H1 (cell line): ENCODE measurements at regions not wholly inside any gene's neighbourhood (a gene's known extent, or its start where the extent isn't known, plus 50 kb on each side); places are given as distances from the start of the nearest gene placed in this dataset.

ENCODE experiments used
- CTCF ChIA-PET: fragments of 300-600 bp; sonication (Branson Sonifier 250); formaldehyde crosslinking; loops from one replicate; lab custom pipeline; 2021; ENCODE audit not compliant: partially characterized antibody; lab: Charles Lee
- POLR2A ChIA-PET: fragments of 300-600 bp; sonication (Branson Sonifier 250); formaldehyde crosslinking; loops from one replicate; lab custom pipeline; 2021; ENCODE audit warnings: inconsistent platforms; ENCODE audit not compliant: partially characterized antibody; lab: Charles Lee
- DNase-seq, 2 experiments: peaks; one replicate each; pipeline versions ENCODE4 v3.0.0 to v3.0.0-alpha.2; 2010 to 2022; ENCODE audit warnings: low spot score in 2 of 2, low read depth in 1 of 2, mixed read lengths in 1 of 2
- FAIRE-seq: peaks from 2 replicates; lab custom pipeline; 2011; peaks lifted over from hg19 to GRCh38; lab: Jason Lieb, UNC
- H2AFZ ChIP-seq: 2 replicates; pipeline ENCODE4 v1.8.1; 2012; ENCODE audit warnings: low read length, inconsistent platforms
- H2AK5ac ChIP-seq: 2 replicates; pipeline ENCODE4 v1.6.1; 2013; ENCODE audit warnings: low read depth, low read length
- H2BK120ac ChIP-seq: replicated peaks from 2 replicates; pipeline ENCODE3; 2013; ENCODE audit warnings: low read depth, low read length, inconsistent platforms
- H2BK12ac ChIP-seq: 2 replicates; pipeline ENCODE4 v1.6.1; 2013; ENCODE audit warnings: low read depth, low read length
- H2BK15ac ChIP-seq: 2 replicates; pipeline ENCODE4 v1.6.1; 2013; ENCODE audit warnings: low read length
- H2BK20ac ChIP-seq: 2 replicates; pipeline ENCODE4 v1.6.1; 2013; ENCODE audit warnings: low read length
- H2BK5ac ChIP-seq: 2 replicates; pipeline ENCODE4 v1.6.1; 2013; ENCODE audit warnings: low read depth, low read length
- H3K14ac ChIP-seq: 2 replicates; pipeline ENCODE4 v1.6.1; 2013; ENCODE audit warnings: inconsistent platforms; ENCODE audit not compliant: insufficient read length
- H3K18ac ChIP-seq: 2 replicates; pipeline ENCODE4 v1.6.1; 2013; ENCODE audit warnings: low read length; ENCODE audit errors: extremely low read depth
- H3K23ac ChIP-seq: 2 replicates; pipeline ENCODE4 v1.6.1; 2013; ENCODE audit warnings: inconsistent platforms; ENCODE audit not compliant: insufficient read length
- H3K23me2 ChIP-seq: 2 replicates; pipeline ENCODE4 v1.6.1; 2013; ENCODE audit warnings: low read depth, low read length
- H3K27ac ChIP-seq: 2 replicates; pipeline ENCODE4 v1.6.1; 2011; ENCODE audit warnings: low read depth, low read length, inconsistent platforms
- H3K27me3 ChIP-seq, 4 experiments: replicated peaks in 1 of 4; 1 replicate in 1 of 4; 2 replicates in 3 of 4; pipeline versions ENCODE4 v1.6.1 to v1.8.1; 2011 to 2013; ENCODE audit warnings: low read length in 3 of 4, mild to moderate bottlenecking in 3 of 4, inconsistent platforms in 2 of 4, mixed read lengths in 2 of 4, moderate library complexity in 1 of 4; ENCODE audit not compliant: control insufficient read depth in 3 of 4, insufficient read depth in 3 of 4; ENCODE audit errors: extremely low read depth in 1 of 4
- H3K36me3 ChIP-seq, 4 experiments: 2 replicates each; pipeline versions ENCODE4 v1.6.1 to v1.8.1; 2011 to 2013; ENCODE audit warnings: mild to moderate bottlenecking in 4 of 4, low read length in 3 of 4, moderate library complexity in 2 of 4, control low read depth in 1 of 4, inconsistent platforms in 1 of 4; ENCODE audit not compliant: insufficient read depth in 4 of 4, control insufficient read depth in 2 of 4
- H3K4ac ChIP-seq: replicated peaks from 2 replicates; pipeline ENCODE3; 2013; ENCODE audit warnings: low read length, low read depth, mixed read lengths, inconsistent platforms; ENCODE audit not compliant: insufficient read length
- H3K4me1 ChIP-seq, 4 experiments: replicated peaks in 1 of 4; 1 replicate in 1 of 4; 2 replicates in 3 of 4; pipeline versions ENCODE4 v1.6.1 to v1.8.1; 2011 to 2013; ENCODE audit warnings: low read length in 3 of 4, inconsistent platforms in 2 of 4, mixed read lengths in 1 of 4; ENCODE audit not compliant: insufficient read depth in 4 of 4, control insufficient read depth in 3 of 4
- H3K4me2 ChIP-seq, 2 experiments: 2 replicates each; pipeline versions ENCODE4 v1.6.1 to v1.8.1; 2011 to 2013; ENCODE audit warnings: low read depth in 2 of 2, low read length in 2 of 2, control low read depth in 1 of 2, inconsistent platforms in 1 of 2, mild to moderate bottlenecking in 1 of 2; ENCODE audit not compliant: insufficient read depth in 1 of 2
- H3K4me3 ChIP-seq, 4 experiments: fragments of 200-600, 300-600 bp in 1 of 4; sonication (generic), shearing (Covaris generic), sonication (Bioruptor Twin) in 1 of 4; 2 replicates each; pipeline versions ENCODE4 v1.5.1 to v1.8.1; 2011 to 2016; ENCODE audit warnings: low read length in 4 of 4, low read depth in 3 of 4, control low read depth in 2 of 4, inconsistent platforms in 2 of 4, mild to moderate bottlenecking in 2 of 4, mixed read lengths in 1 of 4, moderate library complexity in 1 of 4; ENCODE audit not compliant: insufficient read depth in 2 of 4; ENCODE audit errors: extremely low read depth in 1 of 4
- H3K56ac ChIP-seq: replicated peaks from 2 replicates; pipeline ENCODE3; 2013; ENCODE audit warnings: low read depth, mild to moderate bottlenecking, mixed read lengths, low read length, inconsistent platforms; ENCODE audit not compliant: insufficient read length
- H3K79me1 ChIP-seq: 2 replicates; pipeline ENCODE4 v1.6.1; 2013; ENCODE audit warnings: low read depth, low read length, control low read depth
- H3K79me2 ChIP-seq, 2 experiments: 2 replicates each; pipeline versions ENCODE4 v1.6.1 to v1.8.1; 2012 to 2013; ENCODE audit warnings: low read length in 2 of 2, mild to moderate bottlenecking in 2 of 2, inconsistent platforms in 1 of 2; ENCODE audit not compliant: insufficient read depth in 2 of 2, control insufficient read depth in 1 of 2
- H3K9ac ChIP-seq, 4 experiments: replicated peaks in 1 of 4; 1 replicate in 1 of 4; 2 replicates in 3 of 4; pipeline versions ENCODE4 v1.6.1 to v1.8.1; 2011 to 2013; ENCODE audit warnings: low read depth in 3 of 4, low read length in 3 of 4, control low read depth in 2 of 4, mild to moderate bottlenecking in 2 of 4, moderate library complexity in 2 of 4, inconsistent platforms in 1 of 4; ENCODE audit errors: extremely low read depth in 1 of 4
- H3K9me3 ChIP-seq, 2 experiments: 2 replicates each; pipeline versions ENCODE4 v1.6.1 to v1.8.1; 2012 to 2013; ENCODE audit warnings: mild to moderate bottlenecking in 2 of 2, moderate library complexity in 2 of 2, control low read depth in 1 of 2, inconsistent platforms in 1 of 2, low read depth in 1 of 2, low read length in 1 of 2, mixed read lengths in 1 of 2; ENCODE audit not compliant: insufficient read depth in 2 of 2
- H4K20me1 ChIP-seq, 2 experiments: replicated peaks in 1 of 2; 2 replicates each; pipeline versions ENCODE3 to v1.8.1; 2011 to 2013; ENCODE audit warnings: inconsistent platforms in 2 of 2, low read length in 2 of 2, mild to moderate bottlenecking in 1 of 2; ENCODE audit not compliant: insufficient read depth in 2 of 2, control insufficient read depth in 1 of 2
- H4K5ac ChIP-seq: 2 replicates; pipeline ENCODE4 v1.6.1; 2013; ENCODE audit warnings: low read length, low read depth, mixed read lengths, inconsistent platforms; ENCODE audit not compliant: insufficient read length
- H4K8ac ChIP-seq: 2 replicates; pipeline ENCODE4 v1.8.0; 2013; ENCODE audit warnings: mild to moderate bottlenecking, moderate library complexity, low read length, inconsistent platforms; ENCODE audit not compliant: insufficient read depth; ENCODE audit errors: extremely low read depth
- H4K91ac ChIP-seq: replicated peaks from 2 replicates; pipeline ENCODE3; 2013; ENCODE audit warnings: low read length, mixed read lengths, inconsistent platforms; ENCODE audit not compliant: insufficient read length
- CBX5 ChIP-seq: fragments of 300-800, 300-1000 bp; sonication (generic); IDR thresholded peaks from 2 replicates; pipeline ENCODE4 v1.7.1; 2016; ENCODE audit warnings: antibody characterized with exemption, low read length, low read depth
- FOSL1 ChIP-seq: IDR thresholded peaks from 2 replicates; pipeline ENCODE4 v1.6.1; 2011; ENCODE audit warnings: mild to moderate bottlenecking, low read depth, low read length, moderate library complexity; ENCODE audit not compliant: insufficient read depth
- KDM4A ChIP-seq: IDR thresholded peaks from one replicate; pipeline ENCODE4 v1.7.1; 2012; ENCODE audit warnings: low read depth, mild to moderate bottlenecking, moderate library complexity, low read length, inconsistent platforms; ENCODE audit not compliant: severe bottlenecking
- NRF1 ChIP-seq: IDR thresholded peaks from 2 replicates; pipeline ENCODE4 v1.6.1; 2011; ENCODE audit warnings: mild to moderate bottlenecking, low read depth, low read length, improper control_type of control experiment
- RAD21 ChIP-seq, 2 experiments: IDR thresholded peaks in 1 of 2; conservative IDR thresholded peaks in 1 of 2; 2 replicates each; pipeline ENCODE4 v1.6.1; 2011; ENCODE audit warnings: low read depth in 2 of 2, low read length in 2 of 2, improper control_type of control experiment in 1 of 2, inconsistent platforms in 1 of 2, mild to moderate bottlenecking in 1 of 2, moderate library complexity in 1 of 2
- SIX5 ChIP-seq: IDR thresholded peaks from 2 replicates; pipeline ENCODE4 v1.6.1; 2011; ENCODE audit warnings: mild to moderate bottlenecking, low read depth, low read length
- TAF7 ChIP-seq: optimal IDR thresholded peaks from 2 replicates; pipeline ENCODE3; 2011; ENCODE audit warnings: low read depth, mild to moderate bottlenecking, inconsistent platforms, low read length, moderate library complexity, borderline replicate concordance
- TCF12 ChIP-seq: IDR thresholded peaks from 2 replicates; pipeline ENCODE4 v1.6.1; 2011; ENCODE audit warnings: low read depth, mild to moderate bottlenecking, low read length
- WGBS, 2 experiments: shearing (Covaris generic) in 1 of 2; methylation state at CpG; one replicate each; pipeline versions ENCODE4 v1.1.6 to v1.1.7; 2013 to 2015; ENCODE audit warnings: low lambda C conversion rate in 2 of 2, mixed read lengths in 2 of 2, inconsistent platforms in 1 of 2, low coverage in 1 of 2, missing lambda C conversion rate in 1 of 2; ENCODE audit not compliant: insufficient replicate concordance in 2 of 2, insufficient coverage in 1 of 2, insufficient read length in 1 of 2; ENCODE audit errors: extremely low coverage in 1 of 2, missing lambda C conversion rate in 1 of 2; 5-methylcytosine and 5-hydroxymethylcytosine counted together

- H3K23me2 ChIP-seq, result no peaks in the 10 kb centered on the region
- H3K4me3 ChIP-seq, result no peak overlapping the region
- no peak overlapping the region for H2BK120ac ChIP-seq
- H3K14ac ChIP-seq, result no peak overlapping the region
- WGBS, 2 experiments, result 74% methylated on average over 3 of the region's 3 CpGs; no CpG with 5 or more reads in 1 of the 2 experiments
- ChIA-PET CTCF (no interaction called here), POLR2A (no interaction called here)
- H2AFZ ChIP-seq, result no peak overlapping the region
- H4K91ac ChIP-seq, result no peak overlapping the region
- FAIRE-seq, result no peak
- no peak overlapping the region for H4K5ac ChIP-seq
- no peak overlapping the region for H3K23ac ChIP-seq
- TF ChIP-seq FOSL1 (no peak), TAF7 (no peak), NRF1 (no peak), RAD21 (IDR thresholded peaks at IDR 0.05 in 1 of 2, conservative IDR thresholded peaks at IDR 0.05 in 1 of 2; ENCODE audit: low read depth in 2 of 2, low read length in 2 of 2) (no peak), KDM4A (no peak), TCF12 (no peak), CBX5 (no peak), SIX5 (no peak)
- H3K79me1 ChIP-seq, result no peaks in the 10 kb centered on the region
- H3K79me2 ChIP-seq, result no peaks in the 10 kb centered on the region
- H3K18ac ChIP-seq, result no peak overlapping the region
- no peaks in the 10 kb centered on the region for H4K20me1 ChIP-seq
- H2BK20ac ChIP-seq, result no peak overlapping the region
- no peak overlapping the region for H4K8ac ChIP-seq
- DNase-seq, result no peak
- H3K4ac ChIP-seq, result no peak overlapping the region
- no peak overlapping the region for H3K27ac ChIP-seq
- no peaks in the 10 kb centered on the region; a peak in 1 of 7 replicates for H3K27me3 ChIP-seq
- H2AK5ac ChIP-seq, result no peak overlapping the region
- H2BK15ac ChIP-seq, result no peak overlapping the region
- no peaks in the 10 kb centered on the region for H3K4me1 ChIP-seq
- H3K36me3 ChIP-seq, result no peaks in the 10 kb centered on the region
- H2BK5ac ChIP-seq, result no peak overlapping the region
- H3K9ac ChIP-seq, result no peak overlapping the region
- H3K56ac ChIP-seq, result no peak overlapping the region
- H3K4me2 ChIP-seq, result no peak overlapping the region
- H2BK12ac ChIP-seq, result no peak overlapping the region
- H3K9me3 ChIP-seq, result peaks cover 56 to 76% of the 10 kb centered on the region in 2 experiments
Observed at GRCh38 chr18:71322201-71322600, 1033.4 kb downstream of the SOCS6 start.
